ENCODE measurements at regions not wholly inside any gene's neighbourhood (a gene's known extent, or its start where the extent isn't known, plus 50 kb on each side); places are given as distances from the start of the nearest gene placed in this dataset.

GRCh38 chr15:39079296-39079847, 501.5 kb upstream of the THBS1 start:
- no peak overlapping the region for H3K9ac ChIP-seq (ENCODE audit: low read length)
- H3K4me1 ChIP-seq (ENCODE audit: insufficient read depth, low read length, severe bottlenecking): no peaks in the 10 kb centered on the region

GRCh38 chr15:39083213-39083612, 497.7 kb upstream of the THBS1 start:
- Histone ChIP-seq H3K79me2 (ENCODE audit: insufficient read depth, low read length) (no peaks in the 10 kb centered on the region), H3K27me3 (ENCODE audit: insufficient read depth, low read length) (no peaks in the 10 kb centered on the region), H3K9ac (ENCODE audit: low read length) (no peak overlapping the region), H2AFZ (ENCODE audit: low read length) (no peak overlapping the region), H4K20me1 (ENCODE audit: insufficient read depth, low read length) (no peaks in the 10 kb centered on the region), H3K36me3 (ENCODE audit: insufficient read depth, low read length) (no peaks in the 10 kb centered on the region), H3K27ac (ENCODE audit: low read depth, low read length, poor library complexity, severe bottlenecking) (no peak overlapping the region), H3K9me2 (ENCODE audit: low read depth, low read length) (no peaks in the 10 kb centered on the region), H3F3A (ENCODE audit: insufficient read depth, low read length) (no peaks in the 10 kb centered on the region), H3K9me3 (ENCODE audit: low read length) (no peaks in the 10 kb centered on the region), H3K4me1 (ENCODE audit: insufficient read depth, low read length, severe bottlenecking) (no peaks in the 10 kb centered on the region), H3K4me2 (ENCODE audit: low read length) (no peak overlapping the region), H3K4me3 (ENCODE audit: low read depth, low read length, poor library complexity, severe bottlenecking) (no peak overlapping the region)
- TF ChIP-seq EZH2 (IDR thresholded peaks at IDR 0.05; ENCODE audit: borderline replicate concordance, low read length) (no peak), CTCF (IDR thresholded peaks at IDR 0.05; ENCODE audit: low read length) (no peak)

More at GRCh38 chr15:39079296-39079847, 501.5 kb upstream of the THBS1 start:
- Histone ChIP-seq H4K20me1 (ENCODE audit: insufficient read depth, low read length) (no peaks in the 10 kb centered on the region), H3K27ac (ENCODE audit: low read depth, low read length, poor library complexity, severe bottlenecking) (no peak overlapping the region), H3K9me2 (ENCODE audit: low read depth, low read length) (no peaks in the 10 kb centered on the region), H3K4me2 (ENCODE audit: low read length) (no peak overlapping the region), H3K36me3 (ENCODE audit: insufficient read depth, low read length) (no peaks in the 10 kb centered on the region), H2AFZ (ENCODE audit: low read length) (no peak overlapping the region), H3K27me3 (ENCODE audit: insufficient read depth, low read length) (no peaks in the 10 kb centered on the region), H3K79me2 (ENCODE audit: insufficient read depth, low read length) (no peaks in the 10 kb centered on the region), H3K4me3 (ENCODE audit: low read depth, low read length, poor library complexity, severe bottlenecking) (no peak overlapping the region), H3K9me3 (ENCODE audit: low read length) (no peaks in the 10 kb centered on the region), H3F3A (ENCODE audit: insufficient read depth, low read length) (no peaks in the 10 kb centered on the region)
- TF ChIP-seq CTCF (IDR thresholded peaks at IDR 0.05; ENCODE audit: low read length): no peak
- no peak for TF ChIP-seq EZH2 (IDR thresholded peaks at IDR 0.05; ENCODE audit: borderline replicate concordance, low read length)

GRCh38 chr15:39084674-39085530, 496.0 kb upstream of the THBS1 start:
- Histone ChIP-seq H3K4me1 (ENCODE audit: insufficient read depth, low read length, severe bottlenecking) (no peaks in the 10 kb centered on the region), H3K4me2 (ENCODE audit: low read length) (no peak overlapping the region), H3K27ac (ENCODE audit: low read depth, low read length, poor library complexity, severe bottlenecking) (no peak overlapping the region), H3K9me2 (ENCODE audit: low read depth, low read length) (no peaks in the 10 kb centered on the region), H3K9ac (ENCODE audit: low read length) (no peak overlapping the region), H3K27me3 (ENCODE audit: insufficient read depth, low read length) (no peaks in the 10 kb centered on the region), H3K9me3 (ENCODE audit: low read length) (no peaks in the 10 kb centered on the region), H3K79me2 (ENCODE audit: insufficient read depth, low read length) (no peaks in the 10 kb centered on the region), H4K20me1 (ENCODE audit: insufficient read depth, low read length) (no peaks in the 10 kb centered on the region), H3F3A (ENCODE audit: insufficient read depth, low read length) (no peaks in the 10 kb centered on the region), H3K4me3 (ENCODE audit: low read depth, low read length, poor library complexity, severe bottlenecking) (no peak overlapping the region), H3K36me3 (ENCODE audit: insufficient read depth, low read length) (no peaks in the 10 kb centered on the region), H2AFZ (ENCODE audit: low read length) (no peak overlapping the region)
- TF ChIP-seq CTCF (IDR thresholded peaks at IDR 0.05; ENCODE audit: low read length): no peak
- no peak for TF ChIP-seq EZH2 (IDR thresholded peaks at IDR 0.05; ENCODE audit: borderline replicate concordance, low read length)
